Liver (tissue), 8 donors: ENCODE measurements at regions not wholly inside any gene's neighbourhood (a gene's known extent, or its start where the extent isn't known, plus 50 kb on each side); places are given as distances from the start of the nearest gene placed in this dataset.

Experiments used
- DNase-seq: peaks from one replicate; pipeline ENCODE4 v3.0.0-alpha.2; 2017; ENCODE audit warnings: low spot score
- H3K27ac ChIP-seq, 2 donors: one replicate each; pipeline ENCODE4 v1.7.0; 2013; ENCODE audit warnings: inconsistent platforms in 2 of 2, low read length in 2 of 2, control low read depth in 1 of 2, low read depth in 1 of 2, mild to moderate bottlenecking in 1 of 2
- H3K27me3 ChIP-seq, 4 donors: one replicate each; pipeline versions ENCODE4 v1.6.1 to v1.7.0; 2013; ENCODE audit warnings: low read length in 3 of 4, inconsistent platforms in 1 of 4, mild to moderate bottlenecking in 1 of 4, moderate library complexity in 1 of 4; ENCODE audit not compliant: control insufficient read depth in 4 of 4, insufficient read depth in 4 of 4
- H3K36me3 ChIP-seq, 4 donors: one replicate each; pipeline versions ENCODE4 v1.6.1 to v1.7.0; 2013; ENCODE audit warnings: low read length in 3 of 4, mild to moderate bottlenecking in 3 of 4, low read depth in 1 of 4, moderate library complexity in 1 of 4; ENCODE audit not compliant: control insufficient read depth in 4 of 4, insufficient read depth in 3 of 4
- H3K4me1 ChIP-seq, 4 donors: one replicate each; pipeline versions ENCODE4 v1.6.1 to v1.7.0; 2013; ENCODE audit warnings: low read length in 3 of 4, mild to moderate bottlenecking in 3 of 4, moderate library complexity in 1 of 4; ENCODE audit not compliant: control insufficient read depth in 4 of 4, insufficient read depth in 4 of 4
- H3K4me3 ChIP-seq, 3 donors: one replicate each; pipeline versions ENCODE4 v1.6.1 to v1.7.0; 2013; ENCODE audit warnings: low read length in 3 of 3, control low read depth in 1 of 3, low read depth in 1 of 3, mild to moderate bottlenecking in 1 of 3
- H3K9ac ChIP-seq, 2 donors: one replicate each; pipeline ENCODE4 v1.7.0; 2013; ENCODE audit warnings: low read length in 2 of 2, mild to moderate bottlenecking in 2 of 2, moderate library complexity in 2 of 2, control low read depth in 1 of 2, low read depth in 1 of 2
- H3K9me3 ChIP-seq, 4 donors: one replicate each; pipeline versions ENCODE4 v1.6.1 to v1.7.0; 2013; ENCODE audit warnings: low read length in 3 of 4; ENCODE audit not compliant: control insufficient read depth in 4 of 4
- ATF3 ChIP-seq: IDR thresholded peaks from 2 replicates; pipeline ENCODE4 v1.6.1; 2016; ENCODE audit warnings: antibody characterized with exemption
- CTCF ChIP-seq: fragments of 150-350 bp; IDR thresholded peaks from 2 replicates; pipeline ENCODE4 v1.5.1; 2017; ENCODE audit warnings: improper control_type of control experiment, low read depth, low read length; ENCODE audit not compliant: missing input control
- EGR1 ChIP-seq, 2 donors: IDR thresholded peaks; 2 replicates each; pipeline ENCODE4 v1.6.1; 2016 to 2018; ENCODE audit warnings: antibody characterized with exemption in 2 of 2, low read depth in 2 of 2
- FOXA1 ChIP-seq: IDR thresholded peaks from 2 replicates; pipeline ENCODE4 v1.6.1; 2016; ENCODE audit warnings: antibody characterized with exemption
- FOXA2 ChIP-seq: IDR thresholded peaks from 2 replicates; pipeline ENCODE4 v1.6.1; 2016; ENCODE audit warnings: antibody characterized with exemption
- GABPA ChIP-seq, 2 donors: IDR thresholded peaks in 1 of 2; conservative IDR thresholded peaks in 1 of 2; 2 replicates each; pipeline ENCODE4 v1.6.1; 2016; ENCODE audit warnings: antibody characterized with exemption in 2 of 2, mild to moderate bottlenecking in 1 of 2, moderate library complexity in 1 of 2
- HNF4A ChIP-seq, 2 donors: conservative IDR thresholded peaks; 2 replicates each; pipeline ENCODE4 v1.6.1; 2016; ENCODE audit warnings: antibody characterized with exemption in 2 of 2, mild to moderate bottlenecking in 2 of 2
- HNF4G ChIP-seq: IDR thresholded peaks from 2 replicates; pipeline ENCODE4 v1.6.1; 2016; ENCODE audit warnings: antibody characterized with exemption
- JUND ChIP-seq, 2 donors: IDR thresholded peaks; 2 replicates each; pipeline ENCODE4 v1.6.1; 2016; ENCODE audit warnings: antibody characterized with exemption in 2 of 2
- MAX ChIP-seq: IDR thresholded peaks from 2 replicates; pipeline ENCODE4 v1.6.1; 2016; ENCODE audit warnings: antibody characterized with exemption
- NR2F2 ChIP-seq: IDR thresholded peaks from 2 replicates; pipeline ENCODE4 v1.6.1; 2016; ENCODE audit warnings: antibody characterized with exemption
- RAD21 ChIP-seq, 2 donors: IDR thresholded peaks; 2 replicates each; pipeline ENCODE4 v1.6.1; 2016; ENCODE audit warnings: antibody characterized with exemption in 2 of 2, mild to moderate bottlenecking in 2 of 2
- RXRA ChIP-seq, 2 donors: IDR thresholded peaks; 2 replicates each; pipeline ENCODE4 v1.6.1; 2017 to 2018; ENCODE audit warnings: antibody characterized with exemption in 2 of 2, mild to moderate bottlenecking in 1 of 2
- SP1 ChIP-seq: IDR thresholded peaks from 2 replicates; pipeline ENCODE4 v1.6.1; 2018; ENCODE audit warnings: antibody characterized with exemption, mild to moderate bottlenecking
- TAF1 ChIP-seq: conservative IDR thresholded peaks from 2 replicates; pipeline ENCODE4 v1.6.1; 2016; ENCODE audit warnings: antibody characterized with exemption, mild to moderate bottlenecking
- YY1 ChIP-seq: IDR thresholded peaks from 2 replicates; pipeline ENCODE4 v1.6.1; 2016; ENCODE audit warnings: antibody characterized with exemption, mild to moderate bottlenecking
- ZBTB33 ChIP-seq: IDR thresholded peaks from 2 replicates; pipeline ENCODE4 v1.6.1; 2016; ENCODE audit warnings: antibody characterized with exemption
- whole genome bisulfite sequencing: extraction: QIAGEN DNeasy Blood & Tissue Kit; methylation state at CpG from one replicate; pipeline ENCODE4 v1.1.7; 2013; 5-methylcytosine and 5-hydroxymethylcytosine counted together
- donor health status: healthy.
- donor health status: healthy.
- donor health status: healthy.
- donor health status: healthy.
- donor health status: healthy.

GRCh38 chr1:199135901-199136300 is 497.1 kb downstream of the PTPRC start:
- Histone ChIP-seq H3K27me3 (peaks cover 0 to 2% (median 0%) of the 10 kb centered on the region in 4 donors), H3K4me3 (no peak overlapping the region), H3K36me3 (no peaks in the 10 kb centered on the region), H3K4me1 (no peaks in the 10 kb centered on the region), H3K27ac (no peak overlapping the region), H3K9ac (no peak overlapping the region), H3K9me3 (no peaks in the 10 kb centered on the region)
- WGBS = 84% methylated on average over 4 of the region's 4 CpGs
- TF ChIP-seq ATF3 (no peak), TAF1 (no peak), YY1 (no peak), JUND (IDR thresholded peaks at IDR 0.05) (no peak), CTCF (no peak), FOXA2 (no peak), EGR1 (IDR thresholded peaks at IDR 0.05; ENCODE audit: low read depth in 2 of 2) (no peak), NR2F2 (no peak), MAX (no peak)
- DNase-seq = no peak

GRCh38 chr1:199138061-199138460 is 499.2 kb downstream of the PTPRC start:
- no peak for TF ChIP-seq FOXA1
- no peak for TF ChIP-seq RXRA (IDR thresholded peaks at IDR 0.05)
- TF ChIP-seq HNF4G = no peak
- no peak for TF ChIP-seq RAD21 (IDR thresholded peaks at IDR 0.05)
- TF ChIP-seq NR2F2 = no peak
- H3K9me3 ChIP-seq = no peaks in the 10 kb centered on the region
- no peaks in the 10 kb centered on the region for H3K36me3 ChIP-seq
- no peak overlapping the region for H3K27ac ChIP-seq
- WGBS = 96% methylated on average over 1 of the region's 1 CpG
- H3K4me3 ChIP-seq = no peak overlapping the region
- no peaks in the 10 kb centered on the region for H3K4me1 ChIP-seq
- no peak overlapping the region for H3K9ac ChIP-seq
- DNase-seq = no peak
- H3K27me3 ChIP-seq = peaks cover 0 to 2% (median 0%) of the 10 kb centered on the region in 4 donors

GRCh38 chr1:199149591-199149990 is 510.8 kb downstream of the PTPRC start:
- Histone ChIP-seq H3K4me1 (no peaks in the 10 kb centered on the region), H3K4me3 (no peak overlapping the region), H3K36me3 (no peaks in the 10 kb centered on the region), H3K9me3 (no peaks in the 10 kb centered on the region), H3K27ac (no peak overlapping the region), H3K27me3 (peaks cover 0 to 4% (median 1%) of the 10 kb centered on the region in 4 donors), H3K9ac (no peak overlapping the region)
- TF ChIP-seq TAF1 (no peak), YY1 (no peak), MAX (no peak), ZBTB33 (no peak), FOXA1 (no peak), HNF4A (conservative IDR thresholded peaks at IDR 0.05) (no peak), FOXA2 (no peak), CTCF (no peak), SP1 (no peak), HNF4G (no peak), RXRA (IDR thresholded peaks at IDR 0.05) (no peak), EGR1 (IDR thresholded peaks at IDR 0.05; ENCODE audit: low read depth in 2 of 2) (no peak), GABPA (IDR thresholded peaks at IDR 0.05 in 1 of 2, conservative IDR thresholded peaks at IDR 0.05 in 1 of 2) (no peak), ATF3 (no peak)
- 92% methylated on average over 2 of the region's 2 CpGs for WGBS
- no peak for DNase-seq
